Adrenal gland (tissue), 5 donors: ENCODE measurements at regions not wholly inside any gene's neighbourhood (a gene's known extent, or its start where the extent isn't known, plus 50 kb on each side); places are given as distances from the start of the nearest gene placed in this dataset.

Experiments
- POLR2A ChIP-seq, 2 donors: fragments of 450-650 bp; IDR thresholded peaks; one replicate each; pipeline ENCODE4 v1.6.1; 2017; ENCODE audit warnings: antibody characterized with exemption in 2 of 2, mild to moderate bottlenecking in 2 of 2, moderate library complexity in 1 of 2
- TF ChIP-seq, protein P1 (sequence below), 6 experiments: fragments of 450-650 bp in 4 of 6; fragments of 200-600 bp in 2 of 6; sonication (generic) in 1 of 6; IDR thresholded peaks; 1 replicate in 5 of 6; 2 replicates in 1 of 6; pipeline versions ENCODE4 v1.5.1 to v1.8.0; 2016 to 2021; ENCODE audit warnings: antibody characterized with exemption in 6 of 6, mild to moderate bottlenecking in 2 of 6, moderate library complexity in 1 of 6
- donor health status: DM: no; HTN: no; CAD: no.

DNA sequence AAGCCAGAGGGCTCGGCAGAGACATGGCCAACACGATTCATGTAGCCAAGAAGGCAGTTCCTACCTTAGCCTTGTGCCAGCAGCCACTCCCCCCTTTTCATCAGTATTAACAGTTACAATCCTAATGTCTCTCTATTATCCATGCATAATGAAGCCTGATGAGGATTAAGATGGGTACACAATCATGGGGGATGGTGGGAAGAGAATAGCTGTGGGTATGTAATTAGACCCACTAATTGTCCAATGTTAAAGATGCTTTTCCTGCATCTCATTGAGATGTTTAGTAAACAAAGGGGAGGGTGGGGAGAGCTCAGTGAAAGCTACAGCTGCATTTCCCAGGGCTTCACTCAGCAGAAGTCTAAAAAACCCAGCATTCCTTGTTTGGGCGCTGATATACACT is 70.4 kb upstream of the CMKLR1 start:
- TF ChIP-seq POLR2A (IDR thresholded peaks at IDR 0.05), result no peak
- TF ChIP-seq, protein P1, sequence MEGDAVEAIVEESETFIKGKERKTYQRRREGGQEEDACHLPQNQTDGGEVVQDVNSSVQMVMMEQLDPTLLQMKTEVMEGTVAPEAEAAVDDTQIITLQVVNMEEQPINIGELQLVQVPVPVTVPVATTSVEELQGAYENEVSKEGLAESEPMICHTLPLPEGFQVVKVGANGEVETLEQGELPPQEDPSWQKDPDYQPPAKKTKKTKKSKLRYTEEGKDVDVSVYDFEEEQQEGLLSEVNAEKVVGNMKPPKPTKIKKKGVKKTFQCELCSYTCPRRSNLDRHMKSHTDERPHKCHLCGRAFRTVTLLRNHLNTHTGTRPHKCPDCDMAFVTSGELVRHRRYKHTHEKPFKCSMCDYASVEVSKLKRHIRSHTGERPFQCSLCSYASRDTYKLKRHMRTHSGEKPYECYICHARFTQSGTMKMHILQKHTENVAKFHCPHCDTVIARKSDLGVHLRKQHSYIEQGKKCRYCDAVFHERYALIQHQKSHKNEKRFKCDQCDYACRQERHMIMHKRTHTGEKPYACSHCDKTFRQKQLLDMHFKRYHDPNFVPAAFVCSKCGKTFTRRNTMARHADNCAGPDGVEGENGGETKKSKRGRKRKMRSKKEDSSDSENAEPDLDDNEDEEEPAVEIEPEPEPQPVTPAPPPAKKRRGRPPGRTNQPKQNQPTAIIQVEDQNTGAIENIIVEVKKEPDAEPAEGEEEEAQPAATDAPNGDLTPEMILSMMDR (IDR thresholded peaks at IDR 0.05), result no peak
